SK-N-SH (cell line): ENCODE measurements at regions not wholly inside any gene's neighbourhood (a gene's known extent, or its start where the extent isn't known, plus 50 kb on each side); places are given as distances from the start of the nearest gene placed in this dataset.

Experiments
- ELF1 ChIP-seq: IDR thresholded peaks from 2 replicates; pipeline ENCODE4 v1.4.0; 2012
- EZH2phosphoT487 ChIP-seq: fragments of 200-600 bp; sonication (generic); IDR thresholded peaks from 2 replicates; pipeline ENCODE4 v1.6.1; 2017; ENCODE audit warnings: low read depth, mixed run types, mild to moderate bottlenecking, antibody characterized with exemption, moderate library complexity, borderline replicate concordance
- GABPA ChIP-seq: IDR thresholded peaks from 2 replicates; pipeline ENCODE4 v1.4.0; 2012; ENCODE audit warnings: low read depth, mild to moderate bottlenecking
- POLR2AphosphoS5 ChIP-seq: IDR thresholded peaks from 2 replicates; pipeline ENCODE4 v1.6.1; 2012; ENCODE audit warnings: low read depth, low read length
- RXRA ChIP-seq: IDR thresholded peaks from 2 replicates; pipeline ENCODE4 v1.4.0; 2012; ENCODE audit warnings: low read depth, mild to moderate bottlenecking, borderline replicate concordance
- SIN3A ChIP-seq: IDR thresholded peaks from 2 replicates; pipeline ENCODE4 v1.6.1; 2012; ENCODE audit warnings: low read depth, mild to moderate bottlenecking, low read length, moderate library complexity, borderline replicate concordance
- SMC3 ChIP-seq: IDR thresholded peaks from 2 replicates; pipeline ENCODE4 v1.6.1; 2012; ENCODE audit warnings: low read depth, low read length, improper control_type of control experiment
- TAF1 ChIP-seq: IDR thresholded peaks from 2 replicates; pipeline ENCODE4 v1.6.1; 2012; ENCODE audit warnings: low read depth, mild to moderate bottlenecking, low read length, moderate library complexity, borderline replicate concordance
- TEAD4 ChIP-seq: IDR thresholded peaks from 2 replicates; pipeline ENCODE4 v1.4.0; 2012; ENCODE audit warnings: mild to moderate bottlenecking, borderline replicate concordance; ENCODE audit not compliant: insufficient read depth
- TF ChIP-seq, protein P1 (sequence below): fragments of 200-600 bp; sonication (generic); IDR thresholded peaks from 2 replicates; pipeline ENCODE4 v1.6.1; 2017; ENCODE audit warnings: antibody characterized with exemption, mild to moderate bottlenecking, moderate library complexity
- TF ChIP-seq, protein P2 (sequence below): IDR thresholded peaks from 2 replicates; pipeline ENCODE4 v1.4.0; 2012; ENCODE audit warnings: low read depth, borderline replicate concordance

DNA sequence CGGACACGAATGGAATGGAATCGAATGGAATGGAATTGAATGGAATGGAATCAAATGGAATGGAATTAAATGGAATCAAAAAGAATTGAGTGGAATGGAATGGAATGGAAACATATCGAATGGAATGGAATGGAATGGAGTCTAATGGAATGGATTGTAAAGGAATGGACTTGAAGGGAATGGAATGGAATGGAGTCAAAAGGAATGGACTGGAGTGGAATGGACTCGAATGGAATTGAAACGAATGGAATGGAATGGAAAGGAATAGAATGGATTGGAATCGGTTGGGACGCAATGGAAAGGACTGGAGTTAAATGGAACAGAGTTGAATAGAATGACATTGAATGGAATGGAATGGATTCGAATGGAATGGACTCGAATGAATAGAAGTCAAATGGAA lies 486.9 kb upstream of the WSB1 start:
- TF ChIP-seq, protein P1, sequence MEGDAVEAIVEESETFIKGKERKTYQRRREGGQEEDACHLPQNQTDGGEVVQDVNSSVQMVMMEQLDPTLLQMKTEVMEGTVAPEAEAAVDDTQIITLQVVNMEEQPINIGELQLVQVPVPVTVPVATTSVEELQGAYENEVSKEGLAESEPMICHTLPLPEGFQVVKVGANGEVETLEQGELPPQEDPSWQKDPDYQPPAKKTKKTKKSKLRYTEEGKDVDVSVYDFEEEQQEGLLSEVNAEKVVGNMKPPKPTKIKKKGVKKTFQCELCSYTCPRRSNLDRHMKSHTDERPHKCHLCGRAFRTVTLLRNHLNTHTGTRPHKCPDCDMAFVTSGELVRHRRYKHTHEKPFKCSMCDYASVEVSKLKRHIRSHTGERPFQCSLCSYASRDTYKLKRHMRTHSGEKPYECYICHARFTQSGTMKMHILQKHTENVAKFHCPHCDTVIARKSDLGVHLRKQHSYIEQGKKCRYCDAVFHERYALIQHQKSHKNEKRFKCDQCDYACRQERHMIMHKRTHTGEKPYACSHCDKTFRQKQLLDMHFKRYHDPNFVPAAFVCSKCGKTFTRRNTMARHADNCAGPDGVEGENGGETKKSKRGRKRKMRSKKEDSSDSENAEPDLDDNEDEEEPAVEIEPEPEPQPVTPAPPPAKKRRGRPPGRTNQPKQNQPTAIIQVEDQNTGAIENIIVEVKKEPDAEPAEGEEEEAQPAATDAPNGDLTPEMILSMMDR = no peak
- TF ChIP-seq RXRA = no peak
- TF ChIP-seq EZH2phosphoT487 = no peak
- TF ChIP-seq, protein P2, sequence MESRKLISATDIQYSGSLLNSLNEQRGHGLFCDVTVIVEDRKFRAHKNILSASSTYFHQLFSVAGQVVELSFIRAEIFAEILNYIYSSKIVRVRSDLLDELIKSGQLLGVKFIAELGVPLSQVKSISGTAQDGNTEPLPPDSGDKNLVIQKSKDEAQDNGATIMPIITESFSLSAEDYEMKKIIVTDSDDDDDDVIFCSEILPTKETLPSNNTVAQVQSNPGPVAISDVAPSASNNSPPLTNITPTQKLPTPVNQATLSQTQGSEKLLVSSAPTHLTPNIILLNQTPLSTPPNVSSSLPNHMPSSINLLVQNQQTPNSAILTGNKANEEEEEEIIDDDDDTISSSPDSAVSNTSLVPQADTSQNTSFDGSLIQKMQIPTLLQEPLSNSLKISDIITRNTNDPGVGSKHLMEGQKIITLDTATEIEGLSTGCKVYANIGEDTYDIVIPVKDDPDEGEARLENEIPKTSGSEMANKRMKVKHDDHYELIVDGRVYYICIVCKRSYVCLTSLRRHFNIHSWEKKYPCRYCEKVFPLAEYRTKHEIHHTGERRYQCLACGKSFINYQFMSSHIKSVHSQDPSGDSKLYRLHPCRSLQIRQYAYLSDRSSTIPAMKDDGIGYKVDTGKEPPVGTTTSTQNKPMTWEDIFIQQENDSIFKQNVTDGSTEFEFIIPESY = no peak
- no peak for TF ChIP-seq SMC3
- TF ChIP-seq ELF1 = no peak
- no peak for TF ChIP-seq POLR2AphosphoS5
- TF ChIP-seq SIN3A = no peak
- TF ChIP-seq GABPA = no peak
- TF ChIP-seq TEAD4 = no peak
- TF ChIP-seq TAF1 = no peak
